DLD1 (cell line): ENCODE measurements at regions not wholly inside any gene's neighbourhood (a gene's known extent, or its start where the extent isn't known, plus 50 kb on each side); places are given as distances from the start of the nearest gene placed in this dataset.
"Not testable (repeated sequence)": the region's sequence is repeated elsewhere in the genome, so short reads cannot be mapped to it uniquely, and the experiment has no call there.

Source experiments
- in situ Hi-C: cut with HindIII; loops from 2 replicates; pipeline ENCODE4 v1.10.0; 2017; ENCODE audit warnings: low sequenced_read_pairs

GRCh38 chr4:187383181-187383580 is 612.4 kb upstream of the ZFP42 start:
- in situ Hi-C loops, result no loop called here

- in situ Hi-C loops, result no loop called here
These were observed 607.8 kb upstream of the ZFP42 start for GRCh38 chr4:187387739-187388138.

- in situ Hi-C loops, result no loop called here
These were observed 606.2 kb upstream of the ZFP42 start for GRCh38 chr4:187389420-187389819.

GRCh38 chr4:187390646-187391045 is 604.9 kb upstream of the ZFP42 start:
- in situ Hi-C loops, result no loop called here

- in situ Hi-C loops, result no loop called here
These were observed 601.8 kb upstream of the ZFP42 start for GRCh38 chr4:187393531-187394344.

GRCh38 chr4:187396106-187396505 is 599.5 kb upstream of the ZFP42 start:
- in situ Hi-C loops, result no loop called here

GRCh38 chr4:187408447-187408846 is 587.1 kb upstream of the ZFP42 start:
- in situ Hi-C loops, result not testable (repeated sequence)

- in situ Hi-C loops, result no loop called here
These were observed 581.8 kb upstream of the ZFP42 start for GRCh38 chr4:187413564-187414358.

GRCh38 chr4:187414716-187415115 is 580.9 kb upstream of the ZFP42 start:
- in situ Hi-C loops, result no loop called here

GRCh38 chr4:187415231-187415630 is 580.3 kb upstream of the ZFP42 start:
- in situ Hi-C loops, result no loop called here

GRCh38 chr4:187416216-187416615 is 579.4 kb upstream of the ZFP42 start:
- in situ Hi-C loops, result no loop called here

GRCh38 chr4:187417721-187418120 is 577.9 kb upstream of the ZFP42 start:
- in situ Hi-C loops, result no loop called here

- in situ Hi-C loops, result no loop called here
These were observed 572.9 kb upstream of the ZFP42 start for GRCh38 chr4:187422655-187423054.

GRCh38 chr4:187424636-187425035 is 570.9 kb upstream of the ZFP42 start:
- in situ Hi-C loops, result no loop called here

- in situ Hi-C loops, result no loop called here
These were observed 569.1 kb upstream of the ZFP42 start for GRCh38 chr4:187426511-187426910.

GRCh38 chr4:187432310-187432709 is 563.3 kb upstream of the ZFP42 start:
- in situ Hi-C loops, result no loop called here

GRCh38 chr4:187433141-187433540 is 562.4 kb upstream of the ZFP42 start:
- in situ Hi-C loops, result no loop called here

GRCh38 chr4:187436251-187436650 is 559.3 kb upstream of the ZFP42 start:
- in situ Hi-C loops, result no loop called here

GRCh38 chr4:187444061-187444460 is 551.5 kb upstream of the ZFP42 start:
- in situ Hi-C loops, result no loop called here

- in situ Hi-C loops, result no loop called here
These were observed 545.9 kb upstream of the ZFP42 start for GRCh38 chr4:187449702-187450101.

GRCh38 chr4:187451776-187452175 is 543.8 kb upstream of the ZFP42 start:
- in situ Hi-C loops, result no loop called here

GRCh38 chr4:187460016-187460415 is 535.6 kb upstream of the ZFP42 start:
- in situ Hi-C loops, result no loop called here
